Activated naive CD4-positive, alpha-beta T cell treated with anti-CD3 and anti-CD28 coated beads for 36 hours (primary cell): ENCODE measurements at regions not wholly inside any gene's neighbourhood (a gene's known extent, or its start where the extent isn't known, plus 50 kb on each side); places are given as distances from the start of the nearest gene placed in this dataset.

ENCODE experiments used
- CTCF ChIA-PET: fragments of 350-600 bp; sonication (Branson Sonifier 250); formaldehyde crosslinking; loops from one replicate; lab custom pipeline; 2021; ENCODE audit warnings: antibody characterized with exemption; lab: Charles Lee
- DNase-seq: peaks from one replicate; pipeline ENCODE4 v3.0.0-alpha.2; 2020
- H3K27ac Mint-ChIP-seq: one replicate; pipeline ENCODE4 v1.8.0; 2021; ENCODE audit warnings: mild to moderate bottlenecking, mixed read lengths
- H3K27me3 Mint-ChIP-seq: one replicate; pipeline ENCODE4 v1.8.0; 2021; ENCODE audit warnings: low read depth, mixed read lengths
- H3K36me3 Mint-ChIP-seq: one replicate; pipeline ENCODE4 v1.8.0; 2021; ENCODE audit warnings: low read depth, mixed read lengths
- H3K4me1 Mint-ChIP-seq: one replicate; pipeline ENCODE4 v1.8.0; 2021; ENCODE audit warnings: low read depth, mixed read lengths
- H3K4me3 Mint-ChIP-seq: one replicate; pipeline ENCODE4 v1.8.0; 2021; ENCODE audit warnings: mild to moderate bottlenecking, moderate library complexity, mixed read lengths
- H3K9me3 Mint-ChIP-seq: one replicate; pipeline ENCODE4 v1.8.0; 2021; ENCODE audit warnings: mixed read lengths
- intact Hi-C: fragments of 100-400 bp; cut with micrococcal nuclease; formaldehyde crosslinking; loops from one replicate; pipeline ENCODE4 v1.15.1; 2023

DNA sequence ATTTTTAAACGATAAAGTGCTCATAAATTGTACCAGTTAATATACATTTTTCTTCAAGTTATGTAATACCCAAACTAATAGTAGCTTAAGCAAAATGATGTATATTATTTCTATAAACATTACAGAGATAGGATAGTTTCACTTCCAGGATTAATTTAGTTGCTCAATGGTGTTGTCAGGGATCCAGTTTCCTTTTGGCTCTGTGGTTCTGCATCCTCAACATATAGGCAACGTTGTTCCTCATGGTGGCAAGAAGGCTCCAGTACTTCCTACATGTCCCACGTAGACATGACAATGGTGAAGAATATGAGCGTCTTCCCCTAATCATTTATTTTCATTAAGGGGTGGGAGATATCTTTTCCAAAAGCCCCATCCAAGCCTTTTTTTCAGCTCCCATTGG, 60.7 kb upstream of the DCD start:
- CTCF ChIA-PET, result no interaction called here
- H3K4me3 Mint-ChIP-seq, result no peak overlapping the region
- no peaks in the 10 kb centered on the region for H3K4me1 Mint-ChIP-seq
- no peak for DNase-seq
- H3K36me3 Mint-ChIP-seq, result no peaks in the 10 kb centered on the region
- no peaks in the 10 kb centered on the region for H3K9me3 Mint-ChIP-seq
- intact Hi-C loops, result no loop called here
- no peak overlapping the region for H3K27ac Mint-ChIP-seq
- no peaks in the 10 kb centered on the region for H3K27me3 Mint-ChIP-seq

DNA sequence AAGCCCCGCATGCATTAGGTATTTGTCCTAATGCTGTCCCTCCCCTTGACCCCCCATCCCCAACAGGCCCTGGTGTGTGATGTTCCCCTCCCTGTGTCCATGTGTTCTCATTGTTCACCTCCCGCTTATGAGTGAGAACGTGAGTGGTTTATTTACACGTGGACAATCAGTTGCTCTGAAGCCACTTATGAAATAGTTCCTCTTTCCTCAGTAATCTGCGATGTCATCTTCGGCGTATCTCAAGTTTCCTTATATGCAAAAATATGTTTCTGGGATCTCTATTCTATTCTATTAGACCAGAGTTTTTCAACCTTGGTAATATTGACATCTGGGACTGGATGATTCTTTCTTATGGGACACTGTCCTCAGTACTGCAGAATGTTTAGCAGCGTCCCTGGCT, 56.0 kb upstream of the DCD start:
- H3K4me1 Mint-ChIP-seq, result no peaks in the 10 kb centered on the region
- DNase-seq, result no peak
- no peaks in the 10 kb centered on the region for H3K27me3 Mint-ChIP-seq
- CTCF ChIA-PET, result no interaction called here
- intact Hi-C loops, result no loop called here
- no peaks in the 10 kb centered on the region for H3K36me3 Mint-ChIP-seq
- no peak overlapping the region for H3K4me3 Mint-ChIP-seq
- no peak overlapping the region for H3K27ac Mint-ChIP-seq
- no peaks in the 10 kb centered on the region for H3K9me3 Mint-ChIP-seq

DNA sequence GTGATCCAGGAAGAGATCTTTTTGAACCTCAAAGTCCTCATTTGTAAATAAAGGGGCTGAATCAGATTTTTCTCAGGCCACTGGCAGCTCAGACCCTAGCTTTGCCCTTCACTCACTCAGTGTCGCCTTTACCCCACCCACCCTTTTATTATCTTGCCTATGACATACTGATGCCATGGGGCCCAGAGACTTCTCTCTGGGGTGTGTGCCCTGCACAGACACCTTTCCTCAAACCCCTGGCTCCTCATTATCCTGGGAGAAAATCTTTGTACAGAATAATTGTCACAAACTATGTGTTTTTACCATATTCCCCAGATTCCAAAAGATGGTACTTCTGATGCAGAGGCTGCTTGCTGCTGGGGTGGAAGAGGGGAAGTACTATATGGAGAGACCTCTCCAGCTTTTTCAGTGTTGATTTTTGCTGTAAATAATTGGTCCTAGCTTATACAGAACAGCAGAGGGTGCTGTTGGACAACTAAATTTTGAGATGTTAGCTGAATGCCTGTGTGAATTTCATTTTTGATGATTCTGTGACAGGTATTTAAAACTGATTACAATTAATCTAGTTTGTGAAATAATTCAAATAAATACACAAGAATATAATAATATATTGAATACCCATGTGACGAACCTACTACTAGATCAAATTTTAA, 53.9 kb upstream of the DCD start:
- no peak overlapping the region for H3K4me3 Mint-ChIP-seq
- DNase-seq, result no peak
- H3K36me3 Mint-ChIP-seq, result no peaks in the 10 kb centered on the region
- H3K27ac Mint-ChIP-seq, result no peak overlapping the region
- no peaks in the 10 kb centered on the region for H3K9me3 Mint-ChIP-seq
- H3K27me3 Mint-ChIP-seq, result no peaks in the 10 kb centered on the region
- CTCF ChIA-PET, result interaction anchor here (0.7 to 3.7 kb wide), 30 partner anchors 9 to 404 kb away, joined by 3 to 32 read pairs (median 4); partner anchors contain the start of gene MUCL1
- H3K4me1 Mint-ChIP-seq, result no peaks in the 10 kb centered on the region
- intact Hi-C loops, result loop anchor here (1.0 kb wide), 5 partner anchors 152 to 371 kb away; partner anchors contain the start of gene MUCL1

- no peak overlapping the region for H3K4me3 Mint-ChIP-seq
- H3K27ac Mint-ChIP-seq, result no peak overlapping the region
- no peaks in the 10 kb centered on the region for H3K27me3 Mint-ChIP-seq
- CTCF ChIA-PET, result interaction anchor here (0.5 to 3.7 kb wide), 15 partner anchors 9 to 373 kb away, joined by 3 to 32 read pairs (median 4); no protein-coding TSS in a partner anchor
- intact Hi-C loops, result no loop called here
- no peaks in the 10 kb centered on the region for H3K9me3 Mint-ChIP-seq
- H3K4me1 Mint-ChIP-seq, result no peaks in the 10 kb centered on the region
- no peaks in the 10 kb centered on the region for H3K36me3 Mint-ChIP-seq
- DNase-seq, result no peak
Measured at GRCh38 chr12:54700849-54701248, 52.7 kb upstream of the DCD start.

- no peak overlapping the region for H3K27ac Mint-ChIP-seq
- H3K36me3 Mint-ChIP-seq, result no peaks in the 10 kb centered on the region
- no peak for DNase-seq
- no peak overlapping the region for H3K4me3 Mint-ChIP-seq
- CTCF ChIA-PET, result interaction anchor here (0.5 to 3.7 kb wide), 8 partner anchors 8 to 372 kb away, joined by 3 to 32 read pairs (median 4); no protein-coding TSS in a partner anchor
- no peaks in the 10 kb centered on the region for H3K9me3 Mint-ChIP-seq
- intact Hi-C loops, result no loop called here
- no peaks in the 10 kb centered on the region for H3K4me1 Mint-ChIP-seq
- H3K27me3 Mint-ChIP-seq, result no peaks in the 10 kb centered on the region
Measured at GRCh38 chr12:54700301-54700700, 52.1 kb upstream of the DCD start.
